DOHH2 (cell line): ENCODE measurements at regions not wholly inside any gene's neighbourhood (a gene's known extent, or its start where the extent isn't known, plus 50 kb on each side); places are given as distances from the start of the nearest gene placed in this dataset.

ENCODE experiments used
- EZH2phosphoT487 ChIP-seq: fragments of 200-600 bp; sonication (generic); IDR thresholded peaks from 2 replicates; pipeline ENCODE4 v1.6.1; 2017; ENCODE audit warnings: borderline replicate concordance, mild to moderate bottlenecking, antibody characterized with exemption, low read length, moderate library complexity, mixed read lengths
- TF ChIP-seq, protein P1 (sequence below): fragments of 200-600 bp; sonication (generic); IDR thresholded peaks from one replicate; pipeline ENCODE4 v1.5.1; 2014; ENCODE audit warnings: antibody characterized with exemption, mild to moderate bottlenecking, low read depth, low read length; ENCODE audit not compliant: poor library complexity, severe bottlenecking

DNA sequence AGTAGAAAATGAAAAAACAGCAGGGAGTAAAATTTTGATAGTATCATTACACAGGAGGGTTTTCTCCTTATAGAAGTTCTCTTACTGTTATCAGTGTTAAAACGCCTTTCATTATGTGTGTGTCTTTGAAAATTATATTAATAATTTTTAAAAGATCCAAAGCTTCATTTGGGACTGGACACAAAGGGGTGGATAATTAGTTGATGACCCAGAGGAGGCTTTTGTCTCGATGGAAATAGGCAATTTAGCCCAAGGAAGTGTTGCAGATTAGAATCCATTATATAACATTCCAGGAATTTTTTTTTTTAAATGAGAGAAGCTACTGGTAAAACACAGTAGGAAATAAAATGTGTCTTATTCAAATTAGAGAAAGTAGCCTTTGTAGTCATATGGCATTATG, 1339.3 kb downstream of the FSTL5 start:
- TF ChIP-seq, protein P1, sequence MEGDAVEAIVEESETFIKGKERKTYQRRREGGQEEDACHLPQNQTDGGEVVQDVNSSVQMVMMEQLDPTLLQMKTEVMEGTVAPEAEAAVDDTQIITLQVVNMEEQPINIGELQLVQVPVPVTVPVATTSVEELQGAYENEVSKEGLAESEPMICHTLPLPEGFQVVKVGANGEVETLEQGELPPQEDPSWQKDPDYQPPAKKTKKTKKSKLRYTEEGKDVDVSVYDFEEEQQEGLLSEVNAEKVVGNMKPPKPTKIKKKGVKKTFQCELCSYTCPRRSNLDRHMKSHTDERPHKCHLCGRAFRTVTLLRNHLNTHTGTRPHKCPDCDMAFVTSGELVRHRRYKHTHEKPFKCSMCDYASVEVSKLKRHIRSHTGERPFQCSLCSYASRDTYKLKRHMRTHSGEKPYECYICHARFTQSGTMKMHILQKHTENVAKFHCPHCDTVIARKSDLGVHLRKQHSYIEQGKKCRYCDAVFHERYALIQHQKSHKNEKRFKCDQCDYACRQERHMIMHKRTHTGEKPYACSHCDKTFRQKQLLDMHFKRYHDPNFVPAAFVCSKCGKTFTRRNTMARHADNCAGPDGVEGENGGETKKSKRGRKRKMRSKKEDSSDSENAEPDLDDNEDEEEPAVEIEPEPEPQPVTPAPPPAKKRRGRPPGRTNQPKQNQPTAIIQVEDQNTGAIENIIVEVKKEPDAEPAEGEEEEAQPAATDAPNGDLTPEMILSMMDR: no peak
- TF ChIP-seq EZH2phosphoT487: no peak
